HFFc6 (cell line): ENCODE measurements at regions not wholly inside any gene's neighbourhood (a gene's known extent, or its start where the extent isn't known, plus 50 kb on each side); places are given as distances from the start of the nearest gene placed in this dataset.
"Not testable (repeated sequence)": the region's sequence is repeated elsewhere in the genome, so short reads cannot be mapped to it uniquely, and the experiment has no call there.

Experiments used
- DNase-seq: peaks from one replicate; pipeline ENCODE4 v3.0.0-alpha.2; 2018
- H3K27ac Mint-ChIP-seq: 2 replicates; pipeline ENCODE4 v1.8.0; 2020; ENCODE audit warnings: mild to moderate bottlenecking, mixed read lengths
- H3K27me3 Mint-ChIP-seq: 2 replicates; pipeline ENCODE4 v1.8.0; 2021; ENCODE audit warnings: mild to moderate bottlenecking, moderate library complexity, mixed read lengths; ENCODE audit not compliant: insufficient read depth
- H3K36me3 Mint-ChIP-seq: 2 replicates; pipeline ENCODE4 v1.8.0; 2021; ENCODE audit warnings: low read depth, mixed read lengths
- H3K4me1 Mint-ChIP-seq: 2 replicates; pipeline ENCODE4 v1.8.0; 2020; ENCODE audit warnings: low read depth, mixed read lengths
- H3K4me3 Mint-ChIP-seq: 2 replicates; pipeline ENCODE4 v1.8.0; 2020; ENCODE audit warnings: mild to moderate bottlenecking, moderate library complexity, mixed read lengths
- H3K9me3 Mint-ChIP-seq: 2 replicates; pipeline ENCODE4 v1.8.0; 2020; ENCODE audit warnings: mild to moderate bottlenecking, mixed read lengths
- TF ChIP-seq, protein P1 (sequence below): fragments of 200-600 bp; sonication (generic); IDR thresholded peaks from 2 replicates; pipeline ENCODE4 v1.5.0; 2021; ENCODE audit warnings: antibody characterized with exemption, mild to moderate bottlenecking

DNA sequence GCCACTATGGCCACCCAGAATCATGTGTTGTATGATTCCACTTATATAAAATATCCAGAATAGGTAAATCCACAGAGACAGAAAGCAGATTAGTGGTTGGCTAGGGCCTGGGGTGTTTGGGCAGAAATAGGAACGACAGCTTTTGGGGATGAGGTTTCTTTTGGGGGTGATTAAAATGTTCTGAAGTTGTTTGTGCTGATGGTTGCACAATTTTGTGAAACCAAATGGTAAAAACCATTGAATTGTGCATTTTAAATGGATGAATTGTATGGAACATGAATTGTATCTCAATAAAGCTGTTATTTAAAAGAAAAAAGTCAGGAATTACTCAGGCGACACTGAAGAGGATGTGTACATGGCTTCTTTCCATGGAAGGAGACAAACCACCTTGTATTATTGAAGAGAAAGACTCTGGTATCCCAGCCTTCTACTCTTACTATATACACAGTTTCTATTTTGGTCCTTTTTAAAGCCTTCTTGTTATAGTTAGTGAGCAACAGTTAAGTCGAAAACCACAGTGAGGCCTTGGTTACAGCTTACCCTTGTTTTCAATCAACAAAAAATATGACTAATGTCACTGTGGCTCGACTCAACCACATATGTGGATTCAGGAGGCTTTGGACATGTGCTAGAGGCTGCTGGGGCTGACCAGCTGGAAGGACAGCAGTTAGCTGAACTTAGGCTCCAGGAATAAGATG is 57.1 kb upstream of the KMT2E start:
- Mint-ChIP-seq H3K27me3 (peaks cover 2% of the 10 kb centered on the region; the same call in 1 of the 2 replicates), H3K27ac (peak overlapping the region; percentile 100), H3K36me3 (peaks cover under 1% of the 10 kb centered on the region; the same call in 1 of the 2 replicates), H3K9me3 (no peaks in the 10 kb centered on the region), H3K4me1 (peaks cover 38% of the 10 kb centered on the region), H3K4me3 (peak overlapping the region; percentile 63)
- TF ChIP-seq, protein P1, sequence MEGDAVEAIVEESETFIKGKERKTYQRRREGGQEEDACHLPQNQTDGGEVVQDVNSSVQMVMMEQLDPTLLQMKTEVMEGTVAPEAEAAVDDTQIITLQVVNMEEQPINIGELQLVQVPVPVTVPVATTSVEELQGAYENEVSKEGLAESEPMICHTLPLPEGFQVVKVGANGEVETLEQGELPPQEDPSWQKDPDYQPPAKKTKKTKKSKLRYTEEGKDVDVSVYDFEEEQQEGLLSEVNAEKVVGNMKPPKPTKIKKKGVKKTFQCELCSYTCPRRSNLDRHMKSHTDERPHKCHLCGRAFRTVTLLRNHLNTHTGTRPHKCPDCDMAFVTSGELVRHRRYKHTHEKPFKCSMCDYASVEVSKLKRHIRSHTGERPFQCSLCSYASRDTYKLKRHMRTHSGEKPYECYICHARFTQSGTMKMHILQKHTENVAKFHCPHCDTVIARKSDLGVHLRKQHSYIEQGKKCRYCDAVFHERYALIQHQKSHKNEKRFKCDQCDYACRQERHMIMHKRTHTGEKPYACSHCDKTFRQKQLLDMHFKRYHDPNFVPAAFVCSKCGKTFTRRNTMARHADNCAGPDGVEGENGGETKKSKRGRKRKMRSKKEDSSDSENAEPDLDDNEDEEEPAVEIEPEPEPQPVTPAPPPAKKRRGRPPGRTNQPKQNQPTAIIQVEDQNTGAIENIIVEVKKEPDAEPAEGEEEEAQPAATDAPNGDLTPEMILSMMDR, result no peak
- peak; percentile 99 for DNase-seq

DNA sequence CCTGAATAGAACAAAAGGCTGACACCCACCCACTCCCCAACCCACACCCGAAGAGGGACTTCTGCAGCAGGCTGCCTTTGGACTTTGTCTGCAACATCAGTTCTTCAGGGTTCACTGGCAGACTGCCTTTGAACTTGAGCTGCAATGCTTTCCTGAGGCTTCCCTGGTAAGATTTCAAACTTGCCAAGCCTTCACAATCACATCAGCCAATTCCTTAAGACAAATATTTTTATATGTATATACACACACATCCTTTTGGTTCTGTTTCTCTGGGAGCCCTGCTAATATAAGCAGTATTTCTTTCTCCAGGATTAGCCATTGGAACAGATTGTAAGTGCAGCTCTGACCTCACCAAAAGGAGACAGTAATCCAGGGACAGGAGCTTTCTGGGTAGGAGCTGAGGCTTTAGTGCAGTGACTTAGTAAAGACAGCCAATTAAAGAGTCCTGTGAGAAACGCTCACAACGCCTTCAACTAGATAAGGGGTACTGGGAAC is 55.6 kb upstream of the KMT2E start:
- Mint-ChIP-seq H3K27ac (peak overlapping the region; percentile 25; the same call in 1 of the 2 replicates), H3K36me3 (no peaks in the 10 kb centered on the region), H3K4me1 (peaks cover 51% of the 10 kb centered on the region), H3K27me3 (peaks cover 5% of the 10 kb centered on the region; the same call in 1 of the 2 replicates), H3K9me3 (no peaks in the 10 kb centered on the region), H3K4me3 (no peak overlapping the region)
- TF ChIP-seq, protein P1, result no peak
- no peak for DNase-seq

DNA sequence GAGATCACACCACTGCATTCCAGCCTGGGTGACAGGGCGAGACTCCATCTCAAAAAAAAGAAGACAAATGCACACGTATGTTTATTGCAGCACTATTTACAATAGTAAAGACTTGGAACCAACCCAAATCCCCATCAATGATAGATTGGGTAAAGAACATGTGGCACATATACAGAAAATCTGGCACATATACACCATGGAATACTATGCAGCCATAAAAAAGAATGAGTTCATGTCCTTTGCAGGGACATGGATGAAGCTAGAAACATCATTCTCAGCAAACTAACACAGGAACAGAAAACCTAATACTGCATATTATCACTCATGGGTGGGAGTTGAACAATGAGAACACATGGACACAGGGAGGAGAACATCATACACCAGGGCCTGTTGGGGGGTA is 54.5 kb upstream of the KMT2E start:
- H3K27ac Mint-ChIP-seq, H3K9me3 Mint-ChIP-seq, DNase-seq, H3K36me3 Mint-ChIP-seq, H3K4me3 Mint-ChIP-seq, H3K27me3 Mint-ChIP-seq: not testable (repeated sequence)
- H3K4me1 Mint-ChIP-seq, result peaks cover 61% of the 10 kb centered on the region

DNA sequence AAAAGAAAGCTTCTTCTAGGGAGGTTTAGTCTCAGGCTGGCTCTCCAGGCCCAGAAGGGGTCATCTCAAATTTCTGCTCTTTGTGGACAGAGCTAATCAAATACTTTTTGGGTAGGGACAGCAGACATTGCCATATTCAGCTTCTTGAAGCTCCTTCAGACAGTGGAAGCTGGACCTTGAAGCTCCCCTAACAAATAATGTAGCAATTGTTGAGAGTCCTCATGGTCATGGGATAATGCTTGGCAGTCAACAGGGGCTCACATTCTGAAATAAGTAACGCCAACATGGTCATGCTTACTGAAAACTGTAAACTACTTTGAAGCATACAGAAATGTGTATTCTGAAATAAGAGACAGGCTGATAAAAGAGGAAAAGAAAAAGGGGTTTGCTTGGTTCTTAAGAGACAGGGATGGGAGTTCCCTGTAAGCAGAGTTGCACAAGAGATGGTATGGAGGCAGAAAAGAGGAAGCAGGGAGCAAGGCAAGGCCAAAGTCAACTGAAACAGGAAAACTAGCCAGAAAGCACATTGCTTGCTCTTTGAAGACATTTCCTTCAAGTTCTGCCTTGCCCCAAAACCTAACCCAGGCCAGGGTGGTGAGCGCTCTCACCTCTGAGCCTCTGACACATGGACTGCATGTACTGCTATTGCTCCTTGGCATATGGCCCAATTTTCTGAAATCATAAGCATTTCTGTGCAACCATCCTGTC is 53.1 kb upstream of the KMT2E start:
- H3K27ac Mint-ChIP-seq, result no peak overlapping the region; the same call in 1 of the 2 replicates
- H3K4me1 Mint-ChIP-seq, result peaks cover 58% of the 10 kb centered on the region
- peaks cover 5% of the 10 kb centered on the region; the same call in 1 of the 2 replicates for H3K27me3 Mint-ChIP-seq
- H3K4me3 Mint-ChIP-seq, result no peak overlapping the region
- no peak for DNase-seq
- H3K36me3 Mint-ChIP-seq, result 0 out of 2 replicates have a peak, but pooled peaks cover 2% of the 10 kb centered on the region
- H3K9me3 Mint-ChIP-seq, result no peaks in the 10 kb centered on the region
- TF ChIP-seq, protein P1, result no peak

DNA sequence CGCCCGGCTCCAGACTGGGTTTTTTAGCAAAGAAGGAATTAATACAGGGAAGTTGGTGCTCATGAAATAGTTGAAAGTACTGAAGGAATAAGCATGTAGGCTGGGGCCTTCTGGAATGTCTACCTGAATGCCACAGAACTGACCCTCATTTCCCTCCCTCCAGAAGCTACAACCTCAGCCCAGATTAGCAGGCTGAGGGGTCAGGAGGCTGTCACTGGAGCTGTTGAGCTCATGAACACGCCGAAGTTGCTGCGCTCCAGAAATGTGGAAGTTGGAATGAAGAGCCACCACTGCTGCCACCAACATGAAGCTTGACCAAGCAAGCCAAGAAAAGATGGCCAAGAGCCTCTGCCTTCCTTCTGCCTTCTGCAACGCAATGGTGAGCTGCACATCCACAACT is 52.2 kb upstream of the KMT2E start:
- no peak overlapping the region for H3K4me3 Mint-ChIP-seq
- no peak for DNase-seq
- H3K36me3 Mint-ChIP-seq, result 0 out of 2 replicates have a peak, but pooled peaks cover 5% of the 10 kb centered on the region
- peaks cover 8% of the 10 kb centered on the region for H3K27me3 Mint-ChIP-seq
- H3K4me1 Mint-ChIP-seq, result peaks cover 54% of the 10 kb centered on the region
- TF ChIP-seq, protein P1, result no peak
- no peaks in the 10 kb centered on the region for H3K9me3 Mint-ChIP-seq
- H3K27ac Mint-ChIP-seq, result no peak overlapping the region; the same call in 1 of the 2 replicates

DNA sequence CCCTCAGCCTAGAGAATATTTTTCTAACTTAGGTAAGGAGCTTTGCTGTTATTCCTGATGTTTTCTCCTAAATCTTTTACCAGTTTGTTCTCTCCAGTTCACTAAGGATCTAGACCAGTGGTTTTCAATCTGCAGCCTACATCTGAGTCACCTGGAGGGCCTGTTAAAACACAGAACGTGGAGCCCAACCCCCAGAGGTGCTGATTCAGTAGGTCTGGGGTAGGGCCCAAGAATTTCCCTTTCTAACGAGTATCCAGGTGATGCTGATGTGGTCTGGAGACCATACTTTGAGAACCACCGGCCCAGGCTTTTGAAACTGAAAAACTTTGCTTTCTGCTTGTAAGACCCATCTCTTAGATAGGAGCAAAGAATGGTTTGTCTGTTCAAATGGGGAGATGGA is 51.2 kb upstream of the KMT2E start:
- no peaks in the 10 kb centered on the region for H3K9me3 Mint-ChIP-seq
- TF ChIP-seq, protein P1, result no peak
- H3K4me3 Mint-ChIP-seq, result no peak overlapping the region; the same call in 1 of the 2 replicates
- H3K36me3 Mint-ChIP-seq, result 0 out of 2 replicates have a peak, but pooled peaks cover 5% of the 10 kb centered on the region
- H3K27me3 Mint-ChIP-seq, result peaks cover 8% of the 10 kb centered on the region
- peak overlapping the region; percentile 74; the same call in 1 of the 2 replicates for H3K27ac Mint-ChIP-seq
- no peak for DNase-seq
- H3K4me1 Mint-ChIP-seq, result peaks cover 54% of the 10 kb centered on the region
